GM18498 (cell line): ENCODE measurements at regions not wholly inside any gene's neighbourhood (a gene's known extent, or its start where the extent isn't known, plus 50 kb on each side); places are given as distances from the start of the nearest gene placed in this dataset.
"Not testable (repeated sequence)": the region's sequence is repeated elsewhere in the genome, so short reads cannot be mapped to it uniquely, and the experiment has no call there.

Experiments used
- ATAC-seq: cut with Tn5 transposase; IDR thresholded peaks from one replicate; pipeline ENCODE4 v1.9.1; 2021; ENCODE audit warnings: mild to moderate bottlenecking, moderate library complexity; ENCODE audit not compliant: unreplicated experiment

GRCh38 chr2:122570641-122571040, 815.2 kb downstream of the TSN start:
- no peak for ATAC-seq

DNA sequence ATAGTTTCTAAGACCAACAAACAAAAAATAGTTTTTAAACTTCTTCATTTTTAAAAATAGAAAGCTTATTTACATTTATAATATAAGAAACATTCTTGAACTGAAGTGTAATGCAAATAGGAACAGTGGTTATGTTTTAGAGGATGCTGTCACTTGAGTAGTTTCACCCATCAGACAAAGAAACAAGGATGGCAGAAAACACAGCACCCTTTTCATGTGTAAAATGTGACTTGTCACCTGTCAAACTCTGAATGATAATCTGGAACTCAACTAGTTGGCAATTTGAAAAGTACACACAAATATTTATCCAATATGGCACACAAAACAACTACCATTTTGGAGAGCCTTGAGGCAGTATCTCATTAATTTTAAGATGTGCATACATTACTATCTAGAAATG, 816.0 kb downstream of the TSN start:
- not testable (repeated sequence) for ATAC-seq

DNA sequence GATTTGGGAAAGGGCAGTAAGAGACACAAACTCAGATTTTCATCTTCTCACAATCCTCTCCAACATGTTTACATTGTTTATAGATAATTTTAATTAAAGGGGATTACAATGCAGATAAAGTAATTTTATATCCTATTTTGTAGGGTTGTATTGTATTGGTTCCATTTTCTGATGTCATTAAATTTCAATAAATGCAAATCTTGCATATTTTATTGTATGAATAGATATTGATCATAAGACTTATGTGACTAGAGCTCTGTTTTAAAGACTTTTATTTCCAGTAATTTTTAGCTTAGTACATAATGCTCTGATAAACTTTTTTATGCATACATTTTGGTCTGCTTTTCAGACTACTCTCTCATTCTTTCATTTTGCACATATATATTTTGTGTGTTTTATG, 819.6 kb downstream of the TSN start:
- no peak for ATAC-seq

GRCh38 chr2:122583159-122583917, 827.9 kb downstream of the TSN start:
- no peak for ATAC-seq

GRCh38 chr2:122590524-122590923, 835.1 kb downstream of the TSN start:
- no peak for ATAC-seq

DNA sequence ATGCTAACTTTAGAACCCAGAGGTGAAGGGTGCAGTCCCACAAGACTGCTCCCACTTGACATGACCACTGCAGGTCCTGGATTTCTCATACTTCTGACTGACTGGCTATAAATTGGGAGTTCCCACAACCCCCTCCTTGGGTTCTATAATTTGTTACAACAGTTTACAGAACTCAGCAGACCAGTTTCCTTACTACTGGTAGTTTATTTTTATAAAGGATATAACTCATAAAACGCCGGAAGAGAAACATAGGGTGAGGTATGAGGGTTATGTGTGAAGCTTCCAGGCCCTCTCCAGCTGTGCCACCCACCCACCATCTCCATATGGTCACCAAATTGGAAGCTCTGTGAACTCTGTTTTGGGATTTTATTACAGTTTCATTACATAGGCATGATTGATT, 839.6 kb downstream of the TSN start:
- ATAC-seq, result no peak

- ATAC-seq, result no peak
Measured at GRCh38 chr2:122596598-122596997, 841.1 kb downstream of the TSN start.

GRCh38 chr2:122598784-122599183, 843.3 kb downstream of the TSN start:
- ATAC-seq, result no peak

DNA sequence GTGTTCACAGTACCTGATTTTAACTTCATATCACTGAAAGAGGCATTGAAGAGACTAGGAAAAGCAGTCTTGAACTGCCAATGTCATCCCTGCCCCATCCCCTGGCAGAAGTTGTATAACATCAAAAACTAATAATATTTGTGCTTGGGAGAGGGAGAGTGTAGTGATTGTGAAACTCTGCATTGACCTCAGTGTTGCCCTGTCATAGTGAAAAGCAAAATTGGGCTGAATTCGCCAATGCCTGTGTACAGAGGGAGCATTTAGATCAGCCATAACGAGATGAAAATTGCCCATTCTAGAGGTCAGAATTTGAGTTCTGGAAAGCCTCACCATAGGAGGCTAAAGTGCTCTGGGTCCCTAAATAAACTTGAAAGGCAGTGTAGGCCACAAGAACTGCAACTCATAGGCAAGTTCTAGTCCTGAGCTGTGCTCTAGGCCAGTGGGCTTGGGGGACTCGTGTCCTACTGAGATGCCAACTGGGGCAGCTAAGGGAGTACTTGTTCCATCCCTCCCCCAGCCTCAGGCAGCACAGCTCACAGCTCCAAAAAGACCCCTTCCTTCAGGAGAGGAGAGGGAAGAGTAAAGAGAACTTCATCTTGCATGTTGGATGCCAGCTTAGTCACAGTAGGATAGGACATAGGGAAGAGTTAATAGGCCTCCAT, 855.6 kb downstream of the TSN start:
- no peak for ATAC-seq

GRCh38 chr2:122622934-122623333, 867.5 kb downstream of the TSN start:
- ATAC-seq, result no peak

DNA sequence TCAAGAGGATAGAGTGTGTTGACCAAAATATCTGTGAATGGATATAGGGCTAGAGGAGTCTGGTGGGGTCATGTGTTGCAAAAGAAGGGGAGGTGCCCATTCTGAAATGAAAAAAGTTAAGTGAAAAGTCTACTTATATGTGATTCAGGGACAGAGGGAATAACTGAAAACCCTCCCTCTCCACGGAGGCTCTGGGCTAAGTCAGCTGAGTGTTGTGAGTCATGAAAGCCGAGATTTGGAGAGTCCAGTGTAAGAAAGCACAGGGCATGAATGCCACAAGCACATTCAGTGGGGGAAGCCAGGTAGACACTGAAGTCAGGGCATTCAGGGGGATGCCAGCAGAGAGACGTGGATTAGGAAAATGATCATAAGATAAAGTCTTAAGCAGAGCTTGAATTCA, 871.9 kb downstream of the TSN start:
- ATAC-seq, result no peak

GRCh38 chr2:122634256-122634655, 878.8 kb downstream of the TSN start:
- ATAC-seq, result no peak

DNA sequence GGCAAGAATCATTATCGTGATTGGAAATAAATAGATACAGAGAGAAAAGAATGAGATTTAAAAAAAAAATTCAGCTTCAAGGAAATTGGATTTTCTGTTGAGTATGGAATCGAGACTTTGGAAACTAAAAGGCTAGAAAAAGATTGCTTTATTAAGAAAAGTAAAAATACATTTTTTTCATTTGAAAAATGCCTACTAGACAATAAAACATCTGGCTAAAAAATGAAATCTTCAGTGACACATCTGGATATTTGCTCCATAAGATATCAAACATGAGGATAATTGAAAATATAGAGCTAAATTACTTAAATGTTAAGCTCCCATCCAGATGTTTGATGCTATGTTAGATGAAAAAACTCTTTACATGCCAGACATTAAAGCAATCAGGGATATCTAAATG, 879.5 kb downstream of the TSN start:
- ATAC-seq, result no peak

GRCh38 chr2:122635686-122636085, 880.2 kb downstream of the TSN start:
- no peak for ATAC-seq

- ATAC-seq, result no peak
Measured at GRCh38 chr2:122636097-122636496, 880.6 kb downstream of the TSN start.

- no peak for ATAC-seq
Measured at GRCh38 chr2:122639176-122639575, 883.7 kb downstream of the TSN start.

DNA sequence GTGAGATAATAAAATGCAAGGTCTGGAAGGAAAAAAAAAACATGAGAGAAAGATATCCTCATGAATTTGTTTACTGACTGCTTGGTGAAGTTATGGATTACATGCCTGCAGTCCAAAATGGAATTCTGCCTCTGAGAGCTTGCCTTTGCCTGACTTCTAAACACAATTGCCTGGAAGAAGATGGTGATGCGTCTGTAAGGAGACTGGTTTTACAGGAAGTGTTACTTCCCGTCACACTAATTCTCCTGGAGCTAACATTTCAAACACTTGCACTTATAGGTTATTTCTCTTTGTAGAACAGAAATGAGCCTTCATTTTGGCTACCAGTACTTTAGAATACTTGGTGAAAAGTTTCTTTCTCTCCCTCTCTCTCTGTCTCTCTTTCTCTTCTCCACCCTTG, 884.3 kb downstream of the TSN start:
- no peak for ATAC-seq

DNA sequence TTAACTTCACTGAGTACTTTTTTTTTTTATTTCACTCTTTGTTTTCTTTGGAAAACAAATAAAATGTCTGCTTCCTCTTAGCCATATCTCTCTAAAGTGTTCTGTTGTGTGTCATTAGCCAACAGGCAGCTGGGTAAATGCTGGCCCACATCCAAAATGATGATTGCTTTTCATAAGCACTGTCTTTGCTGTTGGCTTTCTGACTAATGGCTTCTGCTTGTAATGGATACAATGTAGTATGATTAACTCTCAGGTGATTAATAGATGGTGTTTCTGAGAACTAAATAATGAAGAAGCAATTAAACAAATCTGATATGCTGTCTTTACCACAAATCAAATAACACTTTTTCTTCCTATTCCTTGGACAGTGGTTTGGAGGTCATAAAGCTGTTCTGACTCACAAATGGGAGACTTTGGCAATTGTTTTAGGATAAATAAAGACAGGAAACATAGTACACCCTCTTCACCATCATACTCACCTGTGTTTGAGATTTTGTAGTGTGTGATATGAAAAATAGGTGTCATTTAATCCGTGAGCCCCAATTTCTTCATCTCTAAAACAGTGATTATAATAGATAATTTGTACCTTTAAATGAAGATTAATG, 888.4 kb downstream of the TSN start:
- ATAC-seq, result no peak

DNA sequence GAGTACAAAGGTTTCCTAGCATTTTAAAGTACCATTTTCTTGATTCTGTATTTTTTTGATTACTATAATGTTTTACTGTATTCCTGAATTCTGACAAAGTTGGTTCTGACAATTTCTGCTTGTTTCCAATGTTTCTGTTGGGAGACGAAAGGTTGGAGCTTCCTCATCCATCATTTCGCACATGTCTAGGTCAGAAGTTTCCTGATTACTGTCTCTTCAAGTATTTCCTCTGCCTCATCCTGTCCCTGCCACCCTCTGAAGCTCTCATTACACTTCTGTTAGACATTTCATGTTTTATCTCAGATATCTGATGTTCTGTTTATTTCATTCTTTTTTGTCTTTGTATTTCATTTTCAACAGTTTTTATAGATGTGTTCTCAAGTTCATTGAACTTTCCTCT, 895.8 kb downstream of the TSN start:
- ATAC-seq, result no peak

DNA sequence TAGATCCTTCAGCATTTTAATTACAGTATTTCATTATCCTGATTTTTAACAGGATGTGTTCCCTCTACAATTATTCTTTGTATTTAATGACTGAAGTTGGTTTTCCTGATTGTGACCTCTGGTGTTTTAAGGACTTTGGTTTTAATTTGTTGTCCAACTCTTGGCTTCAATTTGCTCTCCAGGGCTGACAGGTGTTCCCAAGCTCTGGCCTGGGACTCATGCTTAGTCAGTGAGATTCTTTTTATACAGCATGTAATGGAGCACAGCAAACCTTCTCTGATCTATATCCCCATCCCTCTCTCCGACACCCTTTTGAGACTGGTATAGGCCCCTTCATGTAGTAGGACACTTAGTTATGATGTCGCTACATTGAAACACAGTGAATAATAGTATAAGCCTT, 896.3 kb downstream of the TSN start:
- ATAC-seq, result no peak

GRCh38 chr2:122652670-122653069, 897.2 kb downstream of the TSN start:
- ATAC-seq, result no peak

DNA sequence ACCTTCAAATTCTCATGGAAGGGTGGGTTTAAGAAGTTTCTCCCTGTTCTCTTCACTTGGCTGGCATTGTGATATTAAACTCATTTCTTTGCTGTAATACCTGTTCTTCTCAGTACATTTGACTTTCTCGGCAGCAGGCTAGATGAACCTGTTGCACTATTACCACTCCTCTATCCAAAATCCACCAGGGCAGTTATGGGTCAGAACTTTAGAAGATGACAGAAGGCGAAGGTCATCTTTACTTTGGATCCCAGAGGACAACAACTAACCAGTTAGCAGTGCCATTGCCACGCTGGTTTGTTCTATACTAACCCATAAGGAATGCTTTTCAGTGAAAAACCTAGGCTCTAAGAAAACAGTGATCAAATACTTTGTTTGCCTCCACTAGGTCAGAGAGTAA, 901.0 kb downstream of the TSN start:
- no peak for ATAC-seq
